Endothelial cell of umbilical vein (primary cell): ENCODE measurements at regions not wholly inside any gene's neighbourhood (a gene's known extent, or its start where the extent isn't known, plus 50 kb on each side); places are given as distances from the start of the nearest gene placed in this dataset.

Experiments
- BruUV-seq: library from RNA; stranded (reverse); fragments of 400-500 nt; replicated peaks from 2 replicates; lab custom pipeline; 2021; lab: Mats Ljungman, UMichigan
- CTCF ChIA-PET: fragments of 300-600, 350-600 bp; sonication (Branson Sonifier 250); formaldehyde crosslinking; loops from one replicate; lab custom pipeline; 2021; ENCODE audit warnings: antibody characterized with exemption, inconsistent platforms; lab: Charles Lee
- POLR2A ChIA-PET: fragments of 300-600, 350-600 bp; sonication (Branson Sonifier 250); formaldehyde crosslinking; loops from one replicate; lab custom pipeline; 2021; ENCODE audit warnings: antibody characterized with exemption, inconsistent platforms; lab: Charles Lee
- DNase-seq: peaks from one replicate; pipeline ENCODE4 v3.0.0-alpha.2; 2011; ENCODE audit warnings: low read depth, low spot score
- FAIRE-seq: peaks from 2 replicates; lab custom pipeline; 2011; peaks lifted over from hg19 to GRCh38; lab: Jason Lieb, UNC
- H2AFZ ChIP-seq: 2 replicates; pipeline ENCODE4 v1.6.0; 2012; ENCODE audit warnings: low read depth, low read length, control low read depth, inconsistent platforms
- H3K27ac ChIP-seq: 2 replicates; pipeline ENCODE4 v1.5.1; 2011; ENCODE audit warnings: low read depth, mild to moderate bottlenecking, control low read depth, low read length, moderate library complexity; ENCODE audit not compliant: insufficient read depth
- H3K27me3 ChIP-seq, 2 experiments: 2 replicates each; pipeline versions ENCODE4 v1.6.0 to v1.6.1; 2011; ENCODE audit warnings: low read length in 2 of 2, mixed read lengths in 1 of 2; ENCODE audit not compliant: control insufficient read depth in 2 of 2, insufficient read depth in 2 of 2
- H3K36me3 ChIP-seq, 2 experiments: 2 replicates in 1 of 2; 3 replicates in 1 of 2; pipeline ENCODE4 v1.5.1; 2011; ENCODE audit warnings: low read length in 2 of 2, mild to moderate bottlenecking in 1 of 2, moderate library complexity in 1 of 2; ENCODE audit not compliant: control insufficient read depth in 2 of 2, insufficient read depth in 2 of 2; ENCODE audit errors: extremely low read depth in 1 of 2
- H3K4me1 ChIP-seq: 3 replicates; pipeline ENCODE4 v1.5.1; 2011; ENCODE audit warnings: mild to moderate bottlenecking, low read length; ENCODE audit not compliant: control insufficient read depth, insufficient read depth; ENCODE audit errors: extremely low read depth
- H3K4me2 ChIP-seq: 2 replicates; pipeline ENCODE4 v1.6.1; 2011; ENCODE audit warnings: low read length, control low read depth, mixed read lengths; ENCODE audit not compliant: insufficient read depth
- H3K4me3 ChIP-seq, 3 experiments: fragments of 200-600 bp in 1 of 3; sonication (generic), shearing (Covaris generic) in 1 of 3; replicated peaks in 1 of 3; 2 replicates each; pipeline ENCODE4 v1.5.1; 2011 to 2016; ENCODE audit warnings: control low read depth in 3 of 3, low read length in 3 of 3, mild to moderate bottlenecking in 2 of 3, inconsistent platforms in 1 of 3, low read depth in 1 of 3, moderate library complexity in 1 of 3; ENCODE audit not compliant: insufficient read depth in 1 of 3
- H3K79me2 ChIP-seq: 2 replicates; pipeline ENCODE4 v1.6.0; 2012; ENCODE audit warnings: low read length, inconsistent platforms; ENCODE audit not compliant: control insufficient read depth, insufficient read depth
- H3K9ac ChIP-seq: replicated peaks from 2 replicates; pipeline ENCODE3; 2011; ENCODE audit warnings: low read length, control low read depth; ENCODE audit not compliant: insufficient read depth; ENCODE audit errors: extremely low read depth
- H3K9me1 ChIP-seq: replicated peaks from 3 replicates; pipeline ENCODE4 v1.6.0; 2011; ENCODE audit warnings: mild to moderate bottlenecking, low read length; ENCODE audit not compliant: control insufficient read depth, insufficient read depth; ENCODE audit errors: extremely low read depth
- H3K9me3 ChIP-seq: replicated peaks from 2 replicates; pipeline ENCODE4 v1.5.1; 2012; ENCODE audit warnings: low read length, inconsistent platforms; ENCODE audit not compliant: control insufficient read depth, insufficient read depth
- H4K20me1 ChIP-seq: replicated peaks from 2 replicates; pipeline ENCODE3; 2011; ENCODE audit warnings: mild to moderate bottlenecking, low read length; ENCODE audit not compliant: control insufficient read depth, insufficient read depth; ENCODE audit errors: extremely low read depth
- CTCF ChIP-seq, 2 donors: IDR thresholded peaks; 1 replicate in 1 of 2; 2 replicates in 1 of 2; pipeline ENCODE4 v1.5.1; 2011; ENCODE audit warnings: low read length in 2 of 2, mild to moderate bottlenecking in 2 of 2, moderate library complexity in 2 of 2, control low read depth in 1 of 2, inconsistent platforms in 1 of 2, low read depth in 1 of 2; ENCODE audit not compliant: insufficient read depth in 1 of 2; ENCODE audit errors: extremely low read depth in 1 of 2
- EZH2 ChIP-seq: IDR thresholded peaks from 2 replicates; pipeline ENCODE4 v1.6.1; 2012; ENCODE audit warnings: borderline replicate concordance, low read depth, mild to moderate bottlenecking, moderate library complexity, low read length, inconsistent platforms; ENCODE audit not compliant: severe bottlenecking
- FOS ChIP-seq: IDR thresholded peaks from 2 replicates; pipeline ENCODE4 v1.6.1; 2011; ENCODE audit warnings: mild to moderate bottlenecking, low read length, moderate library complexity, borderline replicate concordance; ENCODE audit not compliant: insufficient read depth
- GATA2 ChIP-seq: IDR thresholded peaks from 2 replicates; pipeline ENCODE4 v1.7.0; 2011; ENCODE audit warnings: low read depth, mild to moderate bottlenecking, moderate library complexity, mixed read lengths, low read length; ENCODE audit not compliant: insufficient read length, insufficient read depth
- JUN ChIP-seq: IDR thresholded peaks from 2 replicates; pipeline ENCODE4 v1.6.1; 2011; ENCODE audit warnings: borderline replicate concordance, low read depth; ENCODE audit not compliant: insufficient read length, insufficient read depth
- MAX ChIP-seq: IDR thresholded peaks from 2 replicates; pipeline ENCODE4 v1.6.1; 2011; ENCODE audit not compliant: insufficient read depth, insufficient read length
- POLR2AphosphoS5 ChIP-seq: IDR thresholded peaks from 2 replicates; pipeline ENCODE4 v1.6.1; 2012; ENCODE audit warnings: low read depth, mild to moderate bottlenecking, control low read depth, low read length, moderate library complexity; ENCODE audit not compliant: insufficient read depth
- dilution Hi-C: fragments of 300-500 bp; cut with MboI; formaldehyde crosslinking; loops from one replicate; pipeline ENCODE4 v1.15.0; 2019; ENCODE audit warnings: low sequenced_read_pairs; ENCODE audit not compliant: extremely low pct_ligation_motif_present
- intact Hi-C: fragments of 100-400 bp; cut with micrococcal nuclease; formaldehyde crosslinking; loops from one replicate; pipeline ENCODE4 v1.10.0; 2022

- Histone ChIP-seq H3K79me2 (no peaks in the 10 kb centered on the region), H4K20me1 (no peaks in the 10 kb centered on the region), H3K4me3 (no peak overlapping the region), H3K4me1 (no peaks in the 10 kb centered on the region), H3K9ac (no peak overlapping the region), H3K4me2 (no peak overlapping the region), H3K9me3 (no peaks in the 10 kb centered on the region), H2AFZ (no peak overlapping the region), H3K36me3 (no peaks in the 10 kb centered on the region), H3K27ac (no peak overlapping the region), H3K9me1 (no peaks in the 10 kb centered on the region), H3K27me3 (no peaks in the 10 kb centered on the region)
- DNase-seq, result no peak
- BruUV-seq, result no TSS peak
- FAIRE-seq, result no peak
- intact Hi-C loops, result no loop called here
- dilution Hi-C loops, result no loop called here
- POLR2A ChIA-PET, result no interaction called here
- no peak for TF ChIP-seq GATA2
- no peak for TF ChIP-seq MAX
- TF ChIP-seq JUN, result no peak
- TF ChIP-seq CTCF (IDR thresholded peaks at IDR 0.05; ENCODE audit: extremely low read depth in 1 of 2, insufficient read depth in 1 of 2, low read depth in 1 of 2, low read length in 2 of 2), result no peak
- no peak for TF ChIP-seq FOS
- CTCF ChIA-PET, result no interaction called here
Measured at GRCh38 chr20:51941503-51941902, 139.2 kb upstream of the SALL4 start.

- intact Hi-C loops, result no loop called here
- no peaks in the 10 kb centered on the region for H3K9me3 ChIP-seq
- H3K36me3 ChIP-seq, result no peaks in the 10 kb centered on the region
- CTCF ChIA-PET, result interaction anchor here (1.0 kb wide), 1 partner anchor 27 kb away, joined by 3 read pairs; no protein-coding TSS in a partner anchor
- no peak overlapping the region for H3K9ac ChIP-seq
- H3K27ac ChIP-seq, result no peak overlapping the region
- no TSS peak for BruUV-seq
- H4K20me1 ChIP-seq, result no peaks in the 10 kb centered on the region
- H3K79me2 ChIP-seq, result no peaks in the 10 kb centered on the region
- H3K9me1 ChIP-seq, result no peaks in the 10 kb centered on the region
- no peak overlapping the region for H3K4me2 ChIP-seq
- peaks cover 11% of the 10 kb centered on the region for H3K4me1 ChIP-seq
- no peak for TF ChIP-seq POLR2AphosphoS5
- no peak for TF ChIP-seq GATA2
- no peak for TF ChIP-seq EZH2
- TF ChIP-seq JUN, result no peak
- POLR2A ChIA-PET, result no interaction called here
- FAIRE-seq, result no peak
- H2AFZ ChIP-seq, result no peak overlapping the region
- no peak for DNase-seq
- H3K4me3 ChIP-seq, result no peak overlapping the region
- H3K27me3 ChIP-seq, result no peaks in the 10 kb centered on the region
- dilution Hi-C loops, result no loop called here
Measured at GRCh38 chr20:51939259-51939585, 136.9 kb upstream of the SALL4 start.
